Thoracic aorta (tissue), 2 donors: ENCODE measurements at regions not wholly inside any gene's neighbourhood (a gene's known extent, or its start where the extent isn't known, plus 50 kb on each side); places are given as distances from the start of the nearest gene placed in this dataset.
"Not testable (repeated sequence)": the region's sequence is repeated elsewhere in the genome, so short reads cannot be mapped to it uniquely, and the experiment has no call there.

ENCODE experiments used
- ATAC-seq: fragments of 150-250 bp; one replicate; pipeline ENCODE4 v1.8.0; 2017; ENCODE audit warnings: low read depth; ENCODE audit not compliant: insufficient number of reproducible peaks, low FRiP score
- DNase-seq: peaks from one replicate; pipeline ENCODE4 v3.0.0-alpha.2; 2020; ENCODE audit warnings: low spot score
- H3K27ac ChIP-seq, 2 donors: fragments of 200-600 bp; sonication (generic); 1 replicate in 1 of 2; 2 replicates in 1 of 2; pipeline ENCODE4 v1.5.1; 2016; ENCODE audit warnings: mild to moderate bottlenecking in 2 of 2, moderate library complexity in 2 of 2
- H3K27me3 ChIP-seq: fragments of 200-600 bp; sonication (generic); replicated peaks from 2 replicates; pipeline ENCODE4 v1.6.0; 2016; ENCODE audit warnings: mild to moderate bottlenecking; ENCODE audit not compliant: insufficient read depth
- H3K36me3 ChIP-seq: fragments of 200-600 bp; sonication (generic); one replicate; pipeline ENCODE4 v1.5.1; 2016
- H3K4me1 ChIP-seq, 2 donors: fragments of 200-600 bp; sonication (generic); 1 replicate in 1 of 2; 2 replicates in 1 of 2; pipeline versions ENCODE4 v1.5.1 to v1.6.0; 2016; ENCODE audit warnings: low read depth in 2 of 2, mild to moderate bottlenecking in 1 of 2; ENCODE audit not compliant: control insufficient read depth in 1 of 2
- H3K4me3 ChIP-seq: fragments of 200-600 bp; sonication (generic); 2 replicates; pipeline ENCODE4 v1.5.1; 2016; ENCODE audit warnings: mild to moderate bottlenecking
- H3K9me3 ChIP-seq: fragments of 200-600 bp; sonication (generic); 2 replicates; pipeline ENCODE4 v1.5.1; 2016
- TF ChIP-seq, protein P1 (sequence below): fragments of 200-600 bp; sonication (generic); IDR thresholded peaks from one replicate; pipeline ENCODE4 v1.5.1; 2019; ENCODE audit warnings: antibody characterized with exemption

DNA sequence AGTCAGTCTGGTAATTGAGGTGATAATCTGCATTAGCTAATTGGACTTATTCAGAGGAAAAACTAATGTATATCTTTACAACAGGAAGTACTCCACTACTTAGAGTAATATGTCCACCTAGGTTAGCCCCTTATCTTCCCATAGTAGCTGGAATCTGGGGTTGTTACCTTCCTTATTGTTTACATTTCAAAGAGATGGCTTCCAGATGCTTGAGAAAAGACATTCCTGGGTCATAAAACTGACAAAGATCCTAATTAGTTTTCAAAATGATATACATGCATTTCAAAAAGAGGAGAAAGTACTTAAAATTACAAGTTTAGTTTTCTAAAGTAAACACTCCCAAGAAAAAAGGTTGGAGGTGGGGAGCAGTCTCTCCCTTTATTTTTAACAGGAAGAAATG lies 78.1 kb downstream of the RPL10L start:
- H3K9me3 ChIP-seq = no peaks in the 10 kb centered on the region
- ATAC-seq (no peak), DNase-seq (no peak)
- no peaks in the 10 kb centered on the region for H3K36me3 ChIP-seq
- no peaks in the 10 kb centered on the region for H3K4me1 ChIP-seq
- H3K27me3 ChIP-seq = no peaks in the 10 kb centered on the region
- no peak overlapping the region for H3K27ac ChIP-seq
- no peak overlapping the region for H3K4me3 ChIP-seq
- TF ChIP-seq, protein P1, sequence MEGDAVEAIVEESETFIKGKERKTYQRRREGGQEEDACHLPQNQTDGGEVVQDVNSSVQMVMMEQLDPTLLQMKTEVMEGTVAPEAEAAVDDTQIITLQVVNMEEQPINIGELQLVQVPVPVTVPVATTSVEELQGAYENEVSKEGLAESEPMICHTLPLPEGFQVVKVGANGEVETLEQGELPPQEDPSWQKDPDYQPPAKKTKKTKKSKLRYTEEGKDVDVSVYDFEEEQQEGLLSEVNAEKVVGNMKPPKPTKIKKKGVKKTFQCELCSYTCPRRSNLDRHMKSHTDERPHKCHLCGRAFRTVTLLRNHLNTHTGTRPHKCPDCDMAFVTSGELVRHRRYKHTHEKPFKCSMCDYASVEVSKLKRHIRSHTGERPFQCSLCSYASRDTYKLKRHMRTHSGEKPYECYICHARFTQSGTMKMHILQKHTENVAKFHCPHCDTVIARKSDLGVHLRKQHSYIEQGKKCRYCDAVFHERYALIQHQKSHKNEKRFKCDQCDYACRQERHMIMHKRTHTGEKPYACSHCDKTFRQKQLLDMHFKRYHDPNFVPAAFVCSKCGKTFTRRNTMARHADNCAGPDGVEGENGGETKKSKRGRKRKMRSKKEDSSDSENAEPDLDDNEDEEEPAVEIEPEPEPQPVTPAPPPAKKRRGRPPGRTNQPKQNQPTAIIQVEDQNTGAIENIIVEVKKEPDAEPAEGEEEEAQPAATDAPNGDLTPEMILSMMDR = no peak

DNA sequence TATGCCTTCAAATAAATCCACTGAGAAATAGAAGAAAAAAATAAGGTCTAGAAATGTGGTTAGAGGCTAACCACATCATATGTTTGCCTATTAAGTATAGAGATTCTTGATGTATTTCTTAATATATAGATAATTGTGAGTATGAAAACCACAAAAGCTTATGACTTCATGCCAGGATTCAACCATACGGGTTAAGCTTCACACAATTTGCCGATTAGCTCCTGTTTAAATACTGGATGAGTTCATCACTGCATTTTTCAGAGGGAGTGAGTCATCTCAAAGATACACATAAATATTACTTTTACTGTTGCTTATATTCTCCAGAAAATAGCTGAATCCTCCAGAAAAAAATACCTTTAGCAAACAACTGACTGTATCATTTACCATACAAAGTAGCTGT lies 79.6 kb downstream of the RPL10L start:
- H3K27ac ChIP-seq = no peak overlapping the region
- H3K4me3 ChIP-seq = no peak overlapping the region
- no peaks in the 10 kb centered on the region for H3K27me3 ChIP-seq
- no peak for ATAC-seq
- H3K9me3 ChIP-seq = no peaks in the 10 kb centered on the region
- no peaks in the 10 kb centered on the region for H3K4me1 ChIP-seq
- no peak for DNase-seq
- TF ChIP-seq, protein P1 = no peak
- H3K36me3 ChIP-seq = no peaks in the 10 kb centered on the region

DNA sequence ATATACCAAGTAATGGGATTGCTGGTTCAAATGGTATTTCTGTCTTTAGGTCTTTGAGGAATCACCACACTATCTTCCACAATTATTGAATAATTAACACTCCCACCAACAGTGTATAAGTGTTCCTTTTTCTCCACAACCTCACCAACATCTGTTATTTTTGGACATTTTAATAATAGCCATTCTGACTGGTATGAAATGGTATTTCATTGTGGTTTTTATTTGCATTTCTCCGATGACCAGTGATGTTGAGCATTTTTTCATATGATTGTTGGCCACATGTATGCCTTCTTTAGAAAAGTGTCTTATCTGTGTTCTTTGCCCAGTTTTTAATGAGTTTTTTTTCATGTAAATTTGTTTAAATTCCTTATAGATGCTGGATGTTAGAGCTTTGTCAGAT lies 83.4 kb downstream of the RPL10L start:
- not testable (repeated sequence) for ATAC-seq, DNase-seq, H3K27me3 ChIP-seq, H3K36me3 ChIP-seq, H3K4me1 ChIP-seq, H3K4me3 ChIP-seq, H3K9me3 ChIP-seq, H3K27ac ChIP-seq

DNA sequence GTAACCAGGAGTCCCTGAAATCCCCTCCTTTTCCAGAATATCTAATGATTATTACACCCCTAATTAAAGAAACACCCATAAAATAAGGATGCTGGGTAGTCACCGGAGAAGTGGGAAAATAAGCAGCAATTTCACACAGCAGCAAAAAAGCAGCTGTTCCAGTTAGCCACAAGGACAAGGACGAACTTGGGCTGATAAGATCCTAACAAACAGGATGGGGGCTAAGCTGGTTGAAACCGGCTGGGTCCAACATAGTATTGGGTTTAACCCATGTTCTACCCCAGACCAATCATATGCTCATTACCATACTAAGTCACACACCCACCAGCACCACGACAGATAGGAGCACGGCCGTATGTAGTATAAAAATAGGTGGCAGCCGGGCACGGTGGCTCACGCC lies 100.7 kb downstream of the RPL10L start:
- Histone ChIP-seq H3K27me3 (no peaks in the 10 kb centered on the region), H3K36me3 (no peaks in the 10 kb centered on the region), H3K9me3 (no peaks in the 10 kb centered on the region), H3K4me3 (no peak overlapping the region), H3K27ac (no peak overlapping the region), H3K4me1 (no peaks in the 10 kb centered on the region)
- ATAC-seq (no peak), DNase-seq (no peak)
- TF ChIP-seq, protein P1 = no peak

DNA sequence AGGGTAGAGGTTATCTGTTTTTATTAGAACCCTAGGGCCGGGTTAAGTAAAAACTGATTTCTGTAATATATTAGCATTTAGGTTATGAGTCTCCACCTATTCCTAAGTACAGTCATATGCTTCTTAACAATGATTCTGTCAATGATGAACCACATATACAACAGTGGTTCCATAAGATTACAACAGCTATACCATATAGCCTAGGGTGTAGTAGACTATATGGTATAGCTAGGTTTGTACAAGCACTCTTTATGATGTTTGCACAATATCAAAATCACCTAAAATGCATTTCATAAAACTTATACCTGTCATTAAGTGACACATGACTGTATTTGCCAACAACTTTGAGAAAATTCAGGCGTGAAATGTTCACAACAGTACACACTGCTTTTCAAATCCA lies 110.6 kb downstream of the RPL10L start:
- Histone ChIP-seq H3K36me3 (no peaks in the 10 kb centered on the region), H3K27me3 (no peaks in the 10 kb centered on the region), H3K4me1 (no peaks in the 10 kb centered on the region), H3K4me3 (no peak overlapping the region), H3K27ac (no peak overlapping the region), H3K9me3 (no peaks in the 10 kb centered on the region)
- ATAC-seq (no peak), DNase-seq (no peak)
- TF ChIP-seq, protein P1 = no peak

DNA sequence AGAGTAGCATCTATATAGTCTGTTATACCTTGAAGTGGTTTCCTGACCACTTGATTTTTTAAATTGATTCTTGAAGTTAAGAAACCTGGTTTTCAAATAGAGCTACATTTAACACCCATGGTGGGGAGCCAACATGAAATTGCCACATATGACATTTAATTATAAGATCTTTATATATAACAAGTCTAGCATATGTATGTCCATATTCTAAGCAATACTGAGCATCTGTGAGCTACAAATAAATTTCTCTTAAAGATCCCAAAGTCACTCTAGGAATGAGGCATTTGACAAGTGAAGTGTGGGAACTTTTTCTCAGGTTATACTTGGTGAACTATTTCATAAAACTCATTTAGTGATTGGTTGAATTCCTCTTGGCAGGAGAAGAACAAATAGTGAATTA lies 132.5 kb downstream of the RPL10L start:
- Histone ChIP-seq H3K9me3 (no peaks in the 10 kb centered on the region), H3K27me3 (no peaks in the 10 kb centered on the region), H3K36me3 (no peaks in the 10 kb centered on the region), H3K4me1 (no peaks in the 10 kb centered on the region), H3K4me3 (no peak overlapping the region), H3K27ac (no peak overlapping the region)
- TF ChIP-seq, protein P1 = no peak
- ATAC-seq (no peak), DNase-seq (no peak)

DNA sequence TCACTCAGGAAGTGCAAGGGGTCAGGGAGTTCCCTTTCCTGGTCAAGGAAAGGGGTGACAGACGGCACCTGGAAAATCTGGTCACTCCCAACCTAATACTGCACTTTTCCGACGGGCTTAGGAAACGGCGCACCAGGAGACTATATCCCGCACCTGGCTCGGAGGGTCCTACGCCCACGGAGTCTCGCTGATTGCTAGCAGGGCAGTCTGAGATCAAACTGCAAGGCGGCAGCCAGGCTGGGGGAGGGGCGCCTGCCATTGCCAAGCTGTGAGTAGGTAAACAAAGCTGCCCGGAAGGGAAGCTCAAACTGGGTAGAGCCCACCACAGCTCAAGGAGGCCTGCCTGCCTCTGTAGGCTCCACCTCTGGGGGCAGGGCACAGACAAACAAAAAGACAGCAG lies 142.8 kb downstream of the RPL10L start:
- DNase-seq, H3K4me1 ChIP-seq, H3K9me3 ChIP-seq, H3K27me3 ChIP-seq, H3K4me3 ChIP-seq, H3K27ac ChIP-seq, H3K36me3 ChIP-seq, ATAC-seq: not testable (repeated sequence)
